ENCODE measurements at regions not wholly inside any gene's neighbourhood (a gene's known extent, or its start where the extent isn't known, plus 50 kb on each side); places are given as distances from the start of the nearest gene placed in this dataset.

DNA sequence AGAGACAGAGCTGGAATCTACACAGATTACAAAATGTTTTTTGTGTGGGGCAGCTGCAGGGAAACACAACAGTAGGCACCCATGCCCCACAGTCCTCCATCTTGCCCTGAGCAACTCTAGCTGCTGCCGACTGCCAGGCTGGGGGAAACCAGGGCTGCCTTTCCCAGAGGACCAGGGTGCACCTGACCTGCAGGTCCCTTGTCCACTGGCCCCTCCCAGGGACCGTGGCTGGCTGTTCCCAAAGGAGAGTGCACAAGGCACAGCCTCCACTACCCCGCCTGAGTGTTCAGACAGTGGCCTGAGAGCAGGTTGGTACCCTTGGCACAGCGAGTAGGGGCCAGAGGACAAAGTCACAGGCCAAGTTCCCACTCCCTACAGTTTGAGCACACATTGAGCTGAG, 181.8 kb downstream of the BARX2 start:
- H3K56ac ChIP-seq (ENCODE audit: extremely low read depth, insufficient read depth, low read length): no peak overlapping the region
- H3K4me2 ChIP-seq (ENCODE audit: low read depth, low read length): no peak overlapping the region
- no peak for ATAC-seq (ENCODE audit: low read depth)
- no peak overlapping the region for H2AK9ac ChIP-seq (replicated peaks; ENCODE audit: low read depth, low read length, poor library complexity)
- no peak overlapping the region for H2BK5ac ChIP-seq (ENCODE audit: low read depth, low read length, poor library complexity, severe bottlenecking)
- H2AK5ac ChIP-seq (ENCODE audit: low read depth, low read length): no peak overlapping the region
- dilution Hi-C loops (cut with HindIII; ENCODE audit: low sequenced_read_pairs, unreplicated experiment) (no loop called here), intact Hi-C loops (cut with micrococcal nuclease) (no loop called here), in situ Hi-C loops (cut with MboI; ENCODE audit: low sequenced_read_pairs) (no loop called here)
- no peak overlapping the region for H3K27ac ChIP-seq (ENCODE audit: insufficient read depth, low read length)
- no peaks in the 10 kb centered on the region for H3K36me3 ChIP-seq (ENCODE audit: control insufficient read depth, insufficient read depth, low read length)
- no peak overlapping the region for H2BK15ac ChIP-seq (ENCODE audit: low read depth, low read length)
- no peak overlapping the region for H3K9ac ChIP-seq (ENCODE audit: low read depth, low read length)
- no peaks in the 10 kb centered on the region for H3K27me3 ChIP-seq (ENCODE audit: control insufficient read depth, insufficient read depth, low read length)
- no peak overlapping the region for H3K14ac ChIP-seq (replicated peaks; ENCODE audit: low read depth, low read length)
- BruUV-seq (replicated peaks): no TSS peak
- H3K9me3 ChIP-seq (ENCODE audit: control insufficient read depth, insufficient read depth, low read length): peaks cover 8% of the 10 kb centered on the region; the same call in 1 of the 2 replicates
- no peaks in the 10 kb centered on the region for H4K20me1 ChIP-seq (ENCODE audit: insufficient read depth, low read length)
- H3K4ac ChIP-seq (ENCODE audit: low read depth, low read length): no peak overlapping the region
- POLR2A ChIA-PET (ENCODE audit: unreplicated experiment): no interaction called here
- CTCF ChIA-PET: no interaction called here
- H2BK120ac ChIP-seq (ENCODE audit: low read depth, low read length): no peak overlapping the region
- no peak overlapping the region for H4K91ac ChIP-seq (ENCODE audit: insufficient read depth, low read depth, low read length)
- no peak for TF ChIP-seq RAD21 (IDR thresholded peaks at IDR 0.05; ENCODE audit: low read length)
- no peak for TF ChIP-seq USF2 (IDR thresholded peaks at IDR 0.05; ENCODE audit: low read depth, low read length)
- no peak for TF ChIP-seq RFX5 (IDR thresholded peaks at IDR 0.05; ENCODE audit: low read depth, low read length)
- TF ChIP-seq MAZ (IDR thresholded peaks at IDR 0.05; ENCODE audit: borderline replicate concordance, low read depth, low read length): no peak
- TF ChIP-seq NFE2L2 (IDR thresholded peaks at IDR 0.05; ENCODE audit: low read depth, low read length): no peak
- no peak for TF ChIP-seq ELK1 (IDR thresholded peaks at IDR 0.05; ENCODE audit: borderline replicate concordance, low read depth, low read length)
- no peak for TF ChIP-seq POLR2A (IDR thresholded peaks at IDR 0.05; ENCODE audit: low read depth, low read length)
- TF ChIP-seq MAFK (IDR thresholded peaks at IDR 0.05; ENCODE audit: low read depth, low read length): no peak
- TF ChIP-seq MXI1 (IDR thresholded peaks at IDR 0.05; ENCODE audit: borderline replicate concordance, low read depth, low read length): no peak
- no peak for TF ChIP-seq SMC3 (IDR thresholded peaks at IDR 0.05; ENCODE audit: low read depth, low read length)
- TF ChIP-seq CEBPB (IDR thresholded peaks at IDR 0.05; ENCODE audit: low read depth, low read length): no peak
- TF ChIP-seq CTCF (conservative IDR thresholded peaks at IDR 0.05; ENCODE audit: low read depth, low read length): no peak
- TF ChIP-seq CHD1 (IDR thresholded peaks at IDR 0.05; ENCODE audit: low read depth, low read length): no peak
- no peak for TF ChIP-seq BHLHE40 (IDR thresholded peaks at IDR 0.05; ENCODE audit: low read depth, low read length)
- TF ChIP-seq RCOR1 (IDR thresholded peaks at IDR 0.05; ENCODE audit: insufficient replicate concordance, low read length): no peak
- TF ChIP-seq FOS (IDR thresholded peaks at IDR 0.05; ENCODE audit: low read depth, low read length): no peak
- H3K18ac ChIP-seq (ENCODE audit: low read depth, low read length): no peak overlapping the region
- WGBS, 2 experiments (ENCODE audit: extremely low coverage in 2 of 2, insufficient read length in 1 of 2): 36% methylated on average over 2 of the region's 4 CpGs; no CpG with 5 or more reads in 1 of the 2 experiments
- no peak overlapping the region for H2AFZ ChIP-seq (replicated peaks; ENCODE audit: low read length, poor library complexity)
- H4K8ac ChIP-seq (ENCODE audit: low read depth in 2 of 2, low read length in 2 of 2): no peak overlapping the region
- no peak overlapping the region for H4K5ac ChIP-seq (ENCODE audit: low read depth, low read length)
- H3K4me3 ChIP-seq (ENCODE audit: insufficient read depth, low read depth, low read length): no peak overlapping the region
- H2BK20ac ChIP-seq (ENCODE audit: low read depth, low read length): no peak overlapping the region
- no peaks in the 10 kb centered on the region for H3K4me1 ChIP-seq (ENCODE audit: control insufficient read depth, insufficient read depth, low read length)
- DNase-seq: no peak
- H3K79me1 ChIP-seq (ENCODE audit: low read depth in 1 of 2, low read length in 2 of 2): no peaks in the 10 kb centered on the region
- H3K9me1 ChIP-seq (ENCODE audit: insufficient read depth, low read length): no peaks in the 10 kb centered on the region
- H3K23ac ChIP-seq (ENCODE audit: low read depth, low read length): no peak overlapping the region

Data from IMR-90 (cell line).